ENCODE measurements at regions not wholly inside any gene's neighbourhood (a gene's known extent, or its start where the extent isn't known, plus 50 kb on each side); places are given as distances from the start of the nearest gene placed in this dataset.

GRCh38 chr2:65489269-65489668, 56.9 kb upstream of the SPRED2 start:
- Histone ChIP-seq H3K27ac (ENCODE audit: low read depth in 2 of 2, low read length in 1 of 2) (no peak overlapping the region), H3K4me1 (ENCODE audit: control insufficient read depth in 2 of 2, insufficient read depth in 2 of 2, low read length in 1 of 2) (no peaks in the 10 kb centered on the region), H3K4me3 (ENCODE audit: low read depth in 1 of 2, low read length in 2 of 2) (no peak overlapping the region), H3K27me3 (ENCODE audit: control insufficient read depth in 1 of 2, insufficient read depth in 2 of 2, low read length in 2 of 2) (no peaks in the 10 kb centered on the region), H3K36me3 (ENCODE audit: control insufficient read depth in 2 of 2, insufficient read depth in 2 of 2, low read length in 1 of 2) (no peaks in the 10 kb centered on the region), H3K9me3 (ENCODE audit: control insufficient read depth in 2 of 2, insufficient read depth in 1 of 2, low read depth in 1 of 2, low read length in 1 of 2) (peaks cover 0 to 6% of the 10 kb centered on the region in 2 donors)
- 56 to 75% methylated on average over 5 of the region's 5 CpGs for WGBS, 2 donors

- no peaks in the 10 kb centered on the region for H3K36me3 ChIP-seq (ENCODE audit: control insufficient read depth in 2 of 2, insufficient read depth in 2 of 2, low read length in 1 of 2)
- H3K9me3 ChIP-seq (ENCODE audit: control insufficient read depth in 2 of 2, insufficient read depth in 1 of 2, low read depth in 1 of 2, low read length in 1 of 2) = peaks cover 0 to 6% of the 10 kb centered on the region in 2 donors
- WGBS, 2 donors = 80 to 93% methylated on average over 3 of the region's 3 CpGs
- no peaks in the 10 kb centered on the region for H3K4me1 ChIP-seq (ENCODE audit: control insufficient read depth in 2 of 2, insufficient read depth in 2 of 2, low read length in 1 of 2)
- no peak overlapping the region for H3K27ac ChIP-seq (ENCODE audit: low read depth in 2 of 2, low read length in 1 of 2)
- no peaks in the 10 kb centered on the region for H3K27me3 ChIP-seq (ENCODE audit: control insufficient read depth in 1 of 2, insufficient read depth in 2 of 2, low read length in 2 of 2)
- no peak overlapping the region for H3K4me3 ChIP-seq (ENCODE audit: low read depth in 1 of 2, low read length in 2 of 2)
Observed at GRCh38 chr2:65488527-65488926, 56.1 kb upstream of the SPRED2 start.

DNA sequence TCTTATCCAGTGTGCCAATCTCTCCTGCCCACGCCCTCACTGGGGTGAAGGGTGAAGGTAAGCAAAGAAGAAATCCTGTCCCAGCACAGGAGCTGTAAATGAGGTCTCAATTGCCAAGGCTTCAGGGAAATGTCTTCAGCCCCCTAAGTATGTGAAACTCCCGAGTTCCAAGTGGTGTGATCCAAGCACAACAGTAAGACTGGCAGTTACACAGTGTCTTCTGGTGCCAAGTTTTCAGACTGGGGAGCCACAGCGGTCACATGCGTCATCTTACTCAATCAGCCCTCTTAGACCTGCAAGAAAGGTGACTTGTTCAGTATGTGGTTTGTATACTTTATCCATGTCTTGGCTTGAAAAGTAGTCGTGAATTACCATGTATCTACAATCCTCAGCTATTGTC, 55.0 kb upstream of the SPRED2 start:
- WGBS, 2 donors = 52 to 62% methylated on average over 5 of the region's 5 CpGs
- Histone ChIP-seq H3K4me1 (ENCODE audit: control insufficient read depth in 2 of 2, insufficient read depth in 2 of 2, low read length in 1 of 2) (no peaks in the 10 kb centered on the region), H3K9me3 (ENCODE audit: control insufficient read depth in 2 of 2, insufficient read depth in 1 of 2, low read depth in 1 of 2, low read length in 1 of 2) (peaks cover 0 to 6% of the 10 kb centered on the region in 2 donors)

GRCh38 chr2:65486802-65487201, 54.4 kb upstream of the SPRED2 start:
- no peaks in the 10 kb centered on the region for H3K4me1 ChIP-seq (ENCODE audit: control insufficient read depth in 2 of 2, insufficient read depth in 2 of 2, low read length in 1 of 2)
- H3K27me3 ChIP-seq (ENCODE audit: control insufficient read depth in 1 of 2, insufficient read depth in 2 of 2, low read length in 2 of 2) = no peaks in the 10 kb centered on the region
- H3K9me3 ChIP-seq (ENCODE audit: control insufficient read depth in 2 of 2, insufficient read depth in 1 of 2, low read depth in 1 of 2, low read length in 1 of 2) = peaks cover 0 to 6% of the 10 kb centered on the region in 2 donors
- no peak overlapping the region for H3K4me3 ChIP-seq (ENCODE audit: low read depth in 1 of 2, low read length in 2 of 2)
- H3K27ac ChIP-seq (ENCODE audit: low read depth in 2 of 2, low read length in 1 of 2) = no peak overlapping the region
- WGBS, 2 donors = 83 to 84% methylated on average over 4 of the region's 4 CpGs
- no peaks in the 10 kb centered on the region for H3K36me3 ChIP-seq (ENCODE audit: control insufficient read depth in 2 of 2, insufficient read depth in 2 of 2, low read length in 1 of 2)

More for the DNA sequence above, 55.0 kb upstream of the SPRED2 start:
- Histone ChIP-seq H3K27ac (ENCODE audit: low read depth in 2 of 2, low read length in 1 of 2) (no peak overlapping the region), H3K27me3 (ENCODE audit: control insufficient read depth in 1 of 2, insufficient read depth in 2 of 2, low read length in 2 of 2) (no peaks in the 10 kb centered on the region), H3K36me3 (ENCODE audit: control insufficient read depth in 2 of 2, insufficient read depth in 2 of 2, low read length in 1 of 2) (no peaks in the 10 kb centered on the region), H3K4me3 (ENCODE audit: low read depth in 1 of 2, low read length in 2 of 2) (no peak overlapping the region)

GRCh38 chr2:65486282-65486681, 53.9 kb upstream of the SPRED2 start:
- H3K27me3 ChIP-seq (ENCODE audit: control insufficient read depth in 1 of 2, insufficient read depth in 2 of 2, low read length in 2 of 2) = no peaks in the 10 kb centered on the region
- WGBS, 2 donors = 98 to 100% methylated on average over 2 of the region's 2 CpGs
- peaks cover 0 to 6% of the 10 kb centered on the region in 2 donors for H3K9me3 ChIP-seq (ENCODE audit: control insufficient read depth in 2 of 2, insufficient read depth in 1 of 2, low read depth in 1 of 2, low read length in 1 of 2)
- no peak overlapping the region for H3K27ac ChIP-seq (ENCODE audit: low read depth in 2 of 2, low read length in 1 of 2)
- no peak overlapping the region for H3K4me3 ChIP-seq (ENCODE audit: low read depth in 1 of 2, low read length in 2 of 2)
- H3K4me1 ChIP-seq (ENCODE audit: control insufficient read depth in 2 of 2, insufficient read depth in 2 of 2, low read length in 1 of 2) = no peaks in the 10 kb centered on the region
- H3K36me3 ChIP-seq (ENCODE audit: control insufficient read depth in 2 of 2, insufficient read depth in 2 of 2, low read length in 1 of 2) = no peaks in the 10 kb centered on the region

- no peak overlapping the region for H3K27ac ChIP-seq (ENCODE audit: low read depth in 2 of 2, low read length in 1 of 2)
- H3K27me3 ChIP-seq (ENCODE audit: control insufficient read depth in 1 of 2, insufficient read depth in 2 of 2, low read length in 2 of 2) = no peaks in the 10 kb centered on the region
- no peaks in the 10 kb centered on the region for H3K36me3 ChIP-seq (ENCODE audit: control insufficient read depth in 2 of 2, insufficient read depth in 2 of 2, low read length in 1 of 2)
- no peaks in the 10 kb centered on the region for H3K4me1 ChIP-seq (ENCODE audit: control insufficient read depth in 2 of 2, insufficient read depth in 2 of 2, low read length in 1 of 2)
- H3K9me3 ChIP-seq (ENCODE audit: control insufficient read depth in 2 of 2, insufficient read depth in 1 of 2, low read depth in 1 of 2, low read length in 1 of 2) = peaks cover 0 to 6% of the 10 kb centered on the region in 2 donors
- WGBS, 2 donors = 91 to 96% methylated on average over 5 of the region's 5 CpGs
- no peak overlapping the region for H3K4me3 ChIP-seq (ENCODE audit: low read depth in 1 of 2, low read length in 2 of 2)
Observed at GRCh38 chr2:65485839-65486238, 53.4 kb upstream of the SPRED2 start.

DNA sequence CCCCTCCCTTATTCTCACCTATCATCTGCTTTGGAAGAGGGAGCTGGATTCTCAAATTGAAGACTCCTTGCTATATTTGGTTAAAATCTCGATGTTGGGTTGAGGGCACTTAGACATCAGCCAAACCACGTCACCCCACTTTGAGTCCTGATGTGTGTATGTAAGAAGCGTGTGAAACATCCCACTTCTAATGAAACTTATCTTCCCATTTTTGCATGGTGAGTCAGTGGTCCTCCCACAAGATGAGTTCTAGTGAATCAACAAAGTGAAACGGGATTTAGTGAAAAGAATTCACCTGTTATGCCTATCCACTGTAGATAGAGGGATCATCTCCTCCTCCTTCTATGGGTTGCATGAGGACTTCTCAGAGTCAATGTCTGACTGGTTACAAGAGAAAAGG, 51.4 kb upstream of the SPRED2 start:
- no peak overlapping the region for H3K27ac ChIP-seq (ENCODE audit: low read depth in 2 of 2, low read length in 1 of 2)
- no peaks in the 10 kb centered on the region for H3K36me3 ChIP-seq (ENCODE audit: control insufficient read depth in 2 of 2, insufficient read depth in 2 of 2, low read length in 1 of 2)
- 76 to 79% methylated on average over 4 of the region's 4 CpGs for WGBS, 2 donors
- H3K4me3 ChIP-seq (ENCODE audit: low read depth in 1 of 2, low read length in 2 of 2) = no peak overlapping the region
- H3K27me3 ChIP-seq (ENCODE audit: control insufficient read depth in 1 of 2, insufficient read depth in 2 of 2, low read length in 2 of 2) = no peaks in the 10 kb centered on the region
- H3K4me1 ChIP-seq (ENCODE audit: control insufficient read depth in 2 of 2, insufficient read depth in 2 of 2, low read length in 1 of 2) = no peaks in the 10 kb centered on the region
- H3K9me3 ChIP-seq (ENCODE audit: control insufficient read depth in 2 of 2, insufficient read depth in 1 of 2, low read depth in 1 of 2, low read length in 1 of 2) = peaks cover 0 to 6% of the 10 kb centered on the region in 2 donors

GRCh38 chr2:65482971-65483370, 50.6 kb upstream of the SPRED2 start:
- WGBS, 2 donors = 75 to 80% methylated on average over 3 of the region's 3 CpGs
- H3K4me1 ChIP-seq (ENCODE audit: control insufficient read depth in 2 of 2, insufficient read depth in 2 of 2, low read length in 1 of 2) = no peaks in the 10 kb centered on the region
- no peaks in the 10 kb centered on the region for H3K36me3 ChIP-seq (ENCODE audit: control insufficient read depth in 2 of 2, insufficient read depth in 2 of 2, low read length in 1 of 2)
- H3K4me3 ChIP-seq (ENCODE audit: low read depth in 1 of 2, low read length in 2 of 2) = no peak overlapping the region
- H3K9me3 ChIP-seq (ENCODE audit: control insufficient read depth in 2 of 2, insufficient read depth in 1 of 2, low read depth in 1 of 2, low read length in 1 of 2) = peaks cover 0 to 6% of the 10 kb centered on the region in 2 donors
- H3K27me3 ChIP-seq (ENCODE audit: control insufficient read depth in 1 of 2, insufficient read depth in 2 of 2, low read length in 2 of 2) = no peaks in the 10 kb centered on the region
- no peak overlapping the region for H3K27ac ChIP-seq (ENCODE audit: low read depth in 2 of 2, low read length in 1 of 2)
